ENCODE measurements at regions not wholly inside any gene's neighbourhood (a gene's known extent, or its start where the extent isn't known, plus 50 kb on each side); places are given as distances from the start of the nearest gene placed in this dataset.

DNA sequence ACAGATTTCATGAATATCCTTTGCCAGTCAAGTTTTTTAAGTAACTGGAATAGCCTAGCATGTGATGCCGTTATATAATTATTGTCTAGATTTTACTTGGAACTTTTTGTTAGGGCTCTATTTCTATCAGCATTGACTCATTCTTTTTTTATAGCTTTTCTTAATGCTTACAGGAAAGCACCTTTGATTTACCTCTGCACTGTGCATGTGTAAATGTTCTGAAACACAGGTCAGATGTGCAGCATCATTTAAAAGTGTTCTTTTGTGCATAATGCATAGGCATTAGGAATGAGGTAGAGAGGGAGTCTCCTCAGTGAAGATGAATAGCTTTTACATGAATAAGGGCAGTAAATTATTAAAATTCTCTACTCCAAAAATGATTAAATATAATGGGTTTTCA is 669.3 kb upstream of the MBL2 start:
- TF ChIP-seq, protein P1, sequence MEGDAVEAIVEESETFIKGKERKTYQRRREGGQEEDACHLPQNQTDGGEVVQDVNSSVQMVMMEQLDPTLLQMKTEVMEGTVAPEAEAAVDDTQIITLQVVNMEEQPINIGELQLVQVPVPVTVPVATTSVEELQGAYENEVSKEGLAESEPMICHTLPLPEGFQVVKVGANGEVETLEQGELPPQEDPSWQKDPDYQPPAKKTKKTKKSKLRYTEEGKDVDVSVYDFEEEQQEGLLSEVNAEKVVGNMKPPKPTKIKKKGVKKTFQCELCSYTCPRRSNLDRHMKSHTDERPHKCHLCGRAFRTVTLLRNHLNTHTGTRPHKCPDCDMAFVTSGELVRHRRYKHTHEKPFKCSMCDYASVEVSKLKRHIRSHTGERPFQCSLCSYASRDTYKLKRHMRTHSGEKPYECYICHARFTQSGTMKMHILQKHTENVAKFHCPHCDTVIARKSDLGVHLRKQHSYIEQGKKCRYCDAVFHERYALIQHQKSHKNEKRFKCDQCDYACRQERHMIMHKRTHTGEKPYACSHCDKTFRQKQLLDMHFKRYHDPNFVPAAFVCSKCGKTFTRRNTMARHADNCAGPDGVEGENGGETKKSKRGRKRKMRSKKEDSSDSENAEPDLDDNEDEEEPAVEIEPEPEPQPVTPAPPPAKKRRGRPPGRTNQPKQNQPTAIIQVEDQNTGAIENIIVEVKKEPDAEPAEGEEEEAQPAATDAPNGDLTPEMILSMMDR (IDR thresholded peaks at IDR 0.05; ENCODE audit: poor library complexity, severe bottlenecking) = no peak
- TF ChIP-seq POLR2AphosphoS5 (IDR thresholded peaks at IDR 0.05) (no peak), EZH2 (IDR thresholded peaks at IDR 0.05; ENCODE audit: borderline replicate concordance, insufficient read depth, low read length, poor library complexity, severe bottlenecking) (no peak)
